ENCODE measurements at regions not wholly inside any gene's neighbourhood (a gene's known extent, or its start where the extent isn't known, plus 50 kb on each side); places are given as distances from the start of the nearest gene placed in this dataset.

DNA sequence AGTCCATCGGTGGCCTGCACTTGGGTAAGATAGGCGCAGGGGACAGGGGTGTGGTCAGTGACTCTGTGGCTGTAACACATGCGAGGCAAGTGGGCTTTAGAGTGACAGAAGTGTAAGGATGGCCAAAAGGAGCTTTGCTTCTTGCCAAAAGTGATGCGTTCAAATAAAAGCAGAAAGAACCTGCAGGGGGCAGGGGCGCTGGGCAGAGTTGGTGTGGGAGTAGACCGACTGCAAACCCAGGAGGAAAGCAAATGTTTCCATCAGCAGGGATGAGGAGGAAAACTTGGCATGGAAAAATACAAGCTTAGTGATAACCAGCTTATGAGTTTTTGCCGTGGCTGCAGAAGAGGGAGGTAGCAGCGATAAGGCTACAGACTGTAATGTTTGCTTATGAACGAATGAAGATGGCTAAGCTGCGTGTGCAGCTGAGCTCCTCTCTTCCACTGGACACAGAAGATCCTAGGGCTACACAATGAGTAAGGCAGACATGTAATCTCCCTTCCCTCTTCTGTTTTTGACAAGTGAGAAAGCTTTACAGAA lies 149.4 kb downstream of the WNT5A start:
- no peak for DNase-seq
- Histone ChIP-seq H3K4me1 (replicated peaks in 1 of 2) (no peaks in the 10 kb centered on the region), H3K4me3 (no peak overlapping the region), H3K27me3 (no peaks in the 10 kb centered on the region), H3K27ac (no peak overlapping the region), H3K36me3 (replicated peaks in 1 of 2) (no peaks in the 10 kb centered on the region), H3K9me3 (replicated peaks in 1 of 3) (no peaks in the 10 kb centered on the region)
- TF ChIP-seq, protein P1, sequence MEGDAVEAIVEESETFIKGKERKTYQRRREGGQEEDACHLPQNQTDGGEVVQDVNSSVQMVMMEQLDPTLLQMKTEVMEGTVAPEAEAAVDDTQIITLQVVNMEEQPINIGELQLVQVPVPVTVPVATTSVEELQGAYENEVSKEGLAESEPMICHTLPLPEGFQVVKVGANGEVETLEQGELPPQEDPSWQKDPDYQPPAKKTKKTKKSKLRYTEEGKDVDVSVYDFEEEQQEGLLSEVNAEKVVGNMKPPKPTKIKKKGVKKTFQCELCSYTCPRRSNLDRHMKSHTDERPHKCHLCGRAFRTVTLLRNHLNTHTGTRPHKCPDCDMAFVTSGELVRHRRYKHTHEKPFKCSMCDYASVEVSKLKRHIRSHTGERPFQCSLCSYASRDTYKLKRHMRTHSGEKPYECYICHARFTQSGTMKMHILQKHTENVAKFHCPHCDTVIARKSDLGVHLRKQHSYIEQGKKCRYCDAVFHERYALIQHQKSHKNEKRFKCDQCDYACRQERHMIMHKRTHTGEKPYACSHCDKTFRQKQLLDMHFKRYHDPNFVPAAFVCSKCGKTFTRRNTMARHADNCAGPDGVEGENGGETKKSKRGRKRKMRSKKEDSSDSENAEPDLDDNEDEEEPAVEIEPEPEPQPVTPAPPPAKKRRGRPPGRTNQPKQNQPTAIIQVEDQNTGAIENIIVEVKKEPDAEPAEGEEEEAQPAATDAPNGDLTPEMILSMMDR (IDR thresholded peaks at IDR 0.05) = no peak
- TF ChIP-seq POLR2A (IDR thresholded peaks at IDR 0.05) = no peak
- 81 to 87% (median 84%) methylated on average over 10 of the region's 10 CpGs for WGBS, 4 donors
- intact Hi-C loops (cut with DNase I) = no loop called here

DNA sequence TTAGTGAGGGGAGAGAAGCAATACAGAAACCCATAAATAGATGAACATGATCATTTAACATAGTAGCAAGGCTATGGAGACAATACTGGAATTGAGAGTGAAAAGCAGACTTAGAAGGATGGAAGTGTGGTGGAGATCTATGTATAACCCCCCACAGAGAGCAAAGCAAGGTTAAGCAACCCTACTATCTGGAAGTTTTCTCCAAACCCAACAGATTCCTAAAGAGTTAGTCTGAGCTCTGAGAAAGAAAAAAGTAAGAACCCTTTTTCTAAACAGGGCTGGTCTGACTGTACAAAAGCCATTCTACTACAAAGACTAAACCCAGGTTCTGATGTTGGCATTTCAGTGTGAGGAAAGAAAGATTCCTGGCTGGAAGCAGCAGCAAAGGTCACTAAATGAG lies 153.2 kb downstream of the WNT5A start:
- Histone ChIP-seq H3K9me3 (replicated peaks in 1 of 3) (no peaks in the 10 kb centered on the region), H3K27ac (no peak overlapping the region), H3K27me3 (no peaks in the 10 kb centered on the region), H3K36me3 (replicated peaks in 1 of 2) (no peaks in the 10 kb centered on the region), H3K4me3 (no peak overlapping the region), H3K4me1 (replicated peaks in 1 of 2) (no peaks in the 10 kb centered on the region)
- intact Hi-C loops (cut with DNase I) = no loop called here
- no peak for TF ChIP-seq POLR2A (IDR thresholded peaks at IDR 0.05)
- TF ChIP-seq, protein P1 (IDR thresholded peaks at IDR 0.05) = no peak
- DNase-seq = no peak

DNA sequence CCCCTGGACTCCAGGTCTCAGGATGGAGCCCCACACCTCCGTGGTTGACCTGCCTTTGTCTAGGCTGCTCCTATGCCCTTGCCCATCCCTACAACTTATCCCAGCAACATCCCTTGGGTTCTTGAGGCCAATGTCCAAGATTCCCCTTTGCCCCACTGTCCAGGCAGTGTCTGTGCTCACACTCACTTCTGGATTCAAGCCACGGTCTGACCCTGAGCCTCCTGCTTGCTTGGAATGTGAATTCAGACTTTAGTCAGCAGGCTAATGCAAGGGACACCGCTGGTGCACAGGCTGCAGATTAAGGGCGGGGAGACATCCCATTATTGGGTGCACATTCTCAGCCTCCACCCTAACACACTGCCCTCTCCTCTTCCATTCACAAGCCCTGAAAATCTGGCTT lies 154.1 kb downstream of the WNT5A start:
- H3K4me1 ChIP-seq (replicated peaks in 1 of 2) = no peaks in the 10 kb centered on the region
- intact Hi-C loops (cut with DNase I) = no loop called here
- WGBS, 4 donors = 74 to 85% (median 80%) methylated on average over 4 of the region's 4 CpGs
- no peak overlapping the region for H3K27ac ChIP-seq
- DNase-seq = no peak
- no peak for TF ChIP-seq POLR2A (IDR thresholded peaks at IDR 0.05)
- TF ChIP-seq, protein P1 (IDR thresholded peaks at IDR 0.05) = no peak
- no peaks in the 10 kb centered on the region for H3K36me3 ChIP-seq (replicated peaks in 1 of 2)
- no peaks in the 10 kb centered on the region for H3K27me3 ChIP-seq
- H3K9me3 ChIP-seq (replicated peaks in 1 of 3) = no peaks in the 10 kb centered on the region
- no peak overlapping the region for H3K4me3 ChIP-seq

DNA sequence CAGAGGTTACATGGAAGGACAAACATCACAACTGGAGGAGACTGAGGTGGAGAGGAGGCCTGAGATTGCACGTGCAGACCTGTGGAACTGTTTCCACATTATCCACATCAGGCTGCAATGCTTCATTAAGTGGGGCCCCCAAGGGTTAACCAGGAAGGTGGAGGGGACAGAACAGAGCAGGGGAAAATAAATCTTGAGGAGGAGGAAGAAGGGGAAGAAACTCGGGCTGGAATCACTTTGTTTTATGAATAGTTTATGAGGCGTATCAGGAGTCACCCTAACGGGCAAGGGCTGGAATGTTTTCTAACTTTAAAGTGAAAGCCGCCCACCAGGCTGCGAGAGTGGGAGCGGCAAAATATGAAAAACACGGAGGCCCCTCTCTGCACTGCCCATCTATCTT lies 154.9 kb downstream of the WNT5A start:
- no peak for DNase-seq
- TF ChIP-seq POLR2A (IDR thresholded peaks at IDR 0.05) = no peak
- TF ChIP-seq, protein P1 (IDR thresholded peaks at IDR 0.05) = no peak
- Histone ChIP-seq H3K9me3 (replicated peaks in 1 of 3) (no peaks in the 10 kb centered on the region), H3K4me3 (no peak overlapping the region), H3K36me3 (replicated peaks in 1 of 2) (no peaks in the 10 kb centered on the region), H3K27me3 (no peaks in the 10 kb centered on the region), H3K27ac (no peak overlapping the region), H3K4me1 (replicated peaks in 1 of 2) (no peaks in the 10 kb centered on the region)
- WGBS, 4 donors = 72 to 81% (median 77%) methylated on average over 8 of the region's 8 CpGs
- intact Hi-C loops (cut with DNase I) = no loop called here
